Gastrocnemius medialis (tissue), 4 donors: ENCODE measurements at regions not wholly inside any gene's neighbourhood (a gene's known extent, or its start where the extent isn't known, plus 50 kb on each side); places are given as distances from the start of the nearest gene placed in this dataset.

Experiments
- ATAC-seq, 2 donors: fragments of 150-250 bp; one replicate each; pipeline ENCODE4 v1.9.1; 2016
- DNase-seq, 2 donors: peaks; one replicate each; pipeline ENCODE4 v3.0.0-alpha.2; 2019
- H3K27ac ChIP-seq, 4 donors: fragments of 200-600 bp; sonication (generic); 1 replicate in 1 of 4; 2 replicates in 3 of 4; pipeline ENCODE4 v1.5.1; 2016 to 2018; ENCODE audit warnings: mild to moderate bottlenecking in 2 of 4, moderate library complexity in 1 of 4
- H3K27me3 ChIP-seq, 3 donors: fragments of 200-600 bp; sonication (generic) in 2 of 3; 1 replicate in 1 of 3; 2 replicates in 2 of 3; pipeline versions ENCODE4 v1.5.1 to v1.6.0; 2016 to 2019; ENCODE audit warnings: mild to moderate bottlenecking in 1 of 3, moderate library complexity in 1 of 3
- H3K36me3 ChIP-seq, 2 donors: fragments of 200-600 bp; sonication (generic) in 1 of 2; one replicate each; pipeline ENCODE4 v1.5.1; 2017 to 2018
- H3K4me1 ChIP-seq, 2 donors: fragments of 200-600 bp; sonication (generic) in 1 of 2; one replicate each; pipeline ENCODE4 v1.5.1; 2016 to 2017; ENCODE audit warnings: mild to moderate bottlenecking in 2 of 2
- H3K4me3 ChIP-seq, 4 donors: fragments of 200-600 bp; sonication (generic) in 3 of 4; 1 replicate in 1 of 4; 2 replicates in 3 of 4; pipeline ENCODE4 v1.5.1; 2016 to 2019; ENCODE audit warnings: mild to moderate bottlenecking in 2 of 4
- H3K9me3 ChIP-seq, 3 donors: fragments of 200-600 bp; sonication (generic) in 2 of 3; 1 replicate in 1 of 3; 2 replicates in 2 of 3; pipeline ENCODE4 v1.5.1; 2016 to 2019
- CTCF ChIP-seq, 5 experiments: fragments of 450-650 bp in 3 of 5; fragments of 200-600 bp in 2 of 5; sonication (generic) in 2 of 5; IDR thresholded peaks in 4 of 5; conservative IDR thresholded peaks in 1 of 5; 1 replicate in 4 of 5; 2 replicates in 1 of 5; pipeline ENCODE4 v1.5.1; 2016 to 2019; ENCODE audit warnings: antibody characterized with exemption in 5 of 5, mild to moderate bottlenecking in 3 of 5, moderate library complexity in 3 of 5
- POLR2A ChIP-seq, 2 donors: fragments of 450-650 bp; IDR thresholded peaks; one replicate each; pipeline ENCODE4 v1.6.1; 2017; ENCODE audit warnings: antibody characterized with exemption in 2 of 2, mild to moderate bottlenecking in 2 of 2, moderate library complexity in 2 of 2
- in situ Hi-C, 4 donors: fragments of 200-750 bp; cut with MboI; loops; one replicate each; pipeline versions ENCODE4 v1.15.0 to v1.8.0; 2017; ENCODE audit warnings: low sequenced_read_pairs in 4 of 4
- intact Hi-C: fragments of 100-400 bp; cut with DNase I; formaldehyde crosslinking; loops from one replicate; pipeline ENCODE4 v1.15.1; 2023; ENCODE audit warnings: low total_unique reads

GRCh38 chr13:80428349-80429096 lies 87.6 kb upstream of the SPRY2 start:
- no peak for TF ChIP-seq CTCF (IDR thresholded peaks at IDR 0.05 in 4 of 5, conservative IDR thresholded peaks at IDR 0.05 in 1 of 5)
- TF ChIP-seq POLR2A (IDR thresholded peaks at IDR 0.05): no peak
- intact Hi-C loops (no loop called here), in situ Hi-C loops (no loop called here)
- no peaks in the 10 kb centered on the region for H3K27me3 ChIP-seq
- ATAC-seq (no peak), DNase-seq (no peak)
- no peaks in the 10 kb centered on the region for H3K36me3 ChIP-seq
- no peak overlapping the region for H3K4me3 ChIP-seq
- H3K9me3 ChIP-seq: no peaks in the 10 kb centered on the region
- no peaks in the 10 kb centered on the region for H3K4me1 ChIP-seq
- no peak overlapping the region for H3K27ac ChIP-seq

GRCh38 chr13:80419416-80419815 lies 78.5 kb upstream of the SPRY2 start:
- no peak overlapping the region for H3K4me3 ChIP-seq
- no peaks in the 10 kb centered on the region for H3K9me3 ChIP-seq
- no peaks in the 10 kb centered on the region for H3K4me1 ChIP-seq
- TF ChIP-seq POLR2A (IDR thresholded peaks at IDR 0.05) (no peak), CTCF (IDR thresholded peaks at IDR 0.05 in 4 of 5, conservative IDR thresholded peaks at IDR 0.05 in 1 of 5) (no peak)
- H3K36me3 ChIP-seq: no peaks in the 10 kb centered on the region
- in situ Hi-C loops (no loop called here), intact Hi-C loops (no loop called here)
- ATAC-seq (no peak), DNase-seq (no peak)
- H3K27me3 ChIP-seq: no peaks in the 10 kb centered on the region
- H3K27ac ChIP-seq: no peak overlapping the region

- in situ Hi-C loops: no loop called here
These were observed 72.7 kb upstream of the SPRY2 start for GRCh38 chr13:80413611-80414010.

GRCh38 chr13:80408270-80408669 lies 67.3 kb upstream of the SPRY2 start:
- ATAC-seq (no peak), DNase-seq (no peak)
- H3K27ac ChIP-seq: no peak overlapping the region
- H3K9me3 ChIP-seq: peaks cover 0 to 2% (median 0%) of the 10 kb centered on the region in 3 donors
- in situ Hi-C loops: no loop called here
- no peaks in the 10 kb centered on the region for H3K27me3 ChIP-seq
- TF ChIP-seq CTCF (IDR thresholded peaks at IDR 0.05 in 4 of 5, conservative IDR thresholded peaks at IDR 0.05 in 1 of 5) (no peak), POLR2A (IDR thresholded peaks at IDR 0.05) (no peak)
- H3K4me3 ChIP-seq: no peak overlapping the region
- H3K4me1 ChIP-seq: no peaks in the 10 kb centered on the region
- intact Hi-C loops: no loop called here
- H3K36me3 ChIP-seq: no peaks in the 10 kb centered on the region

More at GRCh38 chr13:80413611-80414010, 72.7 kb upstream of the SPRY2 start:
- no peaks in the 10 kb centered on the region for H3K4me1 ChIP-seq
- TF ChIP-seq POLR2A (IDR thresholded peaks at IDR 0.05): no peak
- no peak for TF ChIP-seq CTCF (IDR thresholded peaks at IDR 0.05 in 4 of 5, conservative IDR thresholded peaks at IDR 0.05 in 1 of 5)
- no peak overlapping the region for H3K4me3 ChIP-seq
- no peaks in the 10 kb centered on the region for H3K9me3 ChIP-seq
- ATAC-seq: no peak
- H3K36me3 ChIP-seq: no peaks in the 10 kb centered on the region
- H3K27ac ChIP-seq: no peak overlapping the region
- intact Hi-C loops: no loop called here
- DNase-seq: no peak
- no peaks in the 10 kb centered on the region for H3K27me3 ChIP-seq
